DLD1 (cell line): ENCODE measurements at regions not wholly inside any gene's neighbourhood (a gene's known extent, or its start where the extent isn't known, plus 50 kb on each side); places are given as distances from the start of the nearest gene placed in this dataset.

Experiments used
- in situ Hi-C: cut with HindIII; loops from 2 replicates; pipeline ENCODE4 v1.10.0; 2017; ENCODE audit warnings: low sequenced_read_pairs

GRCh38 chr15:98381446-98381845 lies 266.9 kb upstream of the IGF1R start:
- in situ Hi-C loops, result no loop called here

GRCh38 chr15:98382139-98382538 lies 266.2 kb upstream of the IGF1R start:
- in situ Hi-C loops, result no loop called here

GRCh38 chr15:98383571-98383970 lies 264.8 kb upstream of the IGF1R start:
- in situ Hi-C loops, result no loop called here

DNA sequence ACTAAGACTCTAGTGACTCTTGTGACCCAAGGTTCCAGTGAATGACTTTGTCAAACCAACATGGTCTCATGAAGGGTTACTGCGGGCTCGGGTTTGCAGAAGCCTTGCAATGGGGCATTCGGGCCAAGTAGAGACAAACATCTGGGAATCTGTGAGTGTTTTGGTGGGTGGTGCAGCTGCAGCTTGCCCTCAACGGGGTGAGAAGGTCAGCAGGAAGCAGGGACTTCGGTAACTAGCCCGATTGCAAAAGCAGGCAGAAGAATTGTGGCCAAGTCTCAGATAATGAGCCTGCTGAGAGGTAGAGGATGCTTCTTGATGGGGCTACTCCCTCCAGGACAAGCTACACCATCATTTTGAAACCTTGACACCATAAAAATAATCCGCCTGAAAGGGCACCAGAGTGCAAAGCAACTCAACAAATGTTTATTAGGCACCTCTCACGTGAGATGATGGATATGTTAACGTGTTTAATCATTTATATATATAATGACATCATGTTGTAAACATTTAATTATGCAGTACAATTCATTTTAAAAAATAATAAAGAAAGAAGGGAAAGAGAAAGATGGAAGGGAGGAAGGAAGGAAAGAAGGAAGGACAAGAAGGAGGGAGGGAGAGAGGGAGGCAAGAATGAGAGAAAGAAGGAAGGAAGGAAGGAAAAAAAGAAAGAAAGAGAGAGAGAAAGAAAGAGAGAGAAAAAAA lies 263.9 kb upstream of the IGF1R start:
- in situ Hi-C loops, result no loop called here

DNA sequence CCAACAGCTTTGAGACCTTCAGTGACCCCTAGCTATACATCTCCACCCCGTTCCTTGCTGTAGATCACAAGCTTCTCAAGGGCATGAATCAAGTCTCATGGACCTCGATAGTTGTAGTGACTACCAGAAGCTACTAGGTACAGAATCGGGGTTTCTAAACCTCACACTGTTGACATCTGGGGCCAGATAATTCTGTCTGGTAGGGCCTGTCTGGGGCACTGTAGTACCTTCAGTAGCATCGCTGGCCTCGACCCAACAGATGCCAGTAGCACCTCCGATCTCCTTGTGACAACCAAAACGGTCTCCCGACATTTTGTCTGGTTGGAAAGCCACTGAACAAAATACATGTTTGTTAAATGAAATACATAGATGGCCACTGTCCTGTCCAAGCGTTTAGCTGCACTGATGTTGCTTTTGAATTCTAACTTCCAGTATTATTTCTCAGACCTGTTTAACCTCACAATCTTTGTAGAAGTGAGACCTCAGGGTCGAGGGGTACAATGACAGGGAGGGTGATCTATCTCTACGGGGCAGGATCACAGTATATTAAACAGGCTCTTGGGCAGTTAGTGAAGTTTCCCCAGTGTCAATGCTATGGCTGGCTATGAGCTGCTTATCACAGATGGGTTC lies 262.5 kb upstream of the IGF1R start:
- in situ Hi-C loops, result no loop called here

- in situ Hi-C loops, result no loop called here
Measured at GRCh38 chr15:98386561-98386960, 261.8 kb upstream of the IGF1R start.

- in situ Hi-C loops, result no loop called here
Measured at GRCh38 chr15:98387866-98388265, 260.5 kb upstream of the IGF1R start.

DNA sequence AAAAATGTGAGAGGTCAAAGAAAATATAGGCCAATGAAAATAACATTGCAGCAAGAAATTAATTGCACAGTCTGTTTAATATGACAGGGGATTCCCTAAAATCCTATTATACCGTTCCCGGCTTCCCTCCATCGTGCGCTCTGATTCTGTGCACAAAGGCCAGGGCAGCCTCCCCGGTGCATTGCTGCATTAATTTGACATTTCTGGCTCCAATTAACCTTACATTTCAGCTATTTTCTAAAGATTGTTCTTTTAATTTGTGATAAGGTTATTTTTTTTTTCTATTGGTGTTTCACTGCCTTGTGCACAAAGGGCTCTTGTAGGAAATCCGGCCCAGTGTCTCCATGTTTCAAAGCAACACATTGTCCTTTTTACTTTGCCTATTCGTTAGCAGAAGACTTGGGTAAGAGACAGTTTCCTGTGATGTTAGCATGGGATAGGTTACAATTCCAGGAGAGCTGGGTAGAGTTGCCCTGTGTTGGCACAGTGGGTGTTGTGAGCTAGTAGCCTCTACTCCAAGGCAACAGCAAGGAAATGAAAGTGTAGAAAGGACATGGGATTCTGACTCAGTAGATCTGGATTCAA lies 257.3 kb upstream of the IGF1R start:
- in situ Hi-C loops, result no loop called here

DNA sequence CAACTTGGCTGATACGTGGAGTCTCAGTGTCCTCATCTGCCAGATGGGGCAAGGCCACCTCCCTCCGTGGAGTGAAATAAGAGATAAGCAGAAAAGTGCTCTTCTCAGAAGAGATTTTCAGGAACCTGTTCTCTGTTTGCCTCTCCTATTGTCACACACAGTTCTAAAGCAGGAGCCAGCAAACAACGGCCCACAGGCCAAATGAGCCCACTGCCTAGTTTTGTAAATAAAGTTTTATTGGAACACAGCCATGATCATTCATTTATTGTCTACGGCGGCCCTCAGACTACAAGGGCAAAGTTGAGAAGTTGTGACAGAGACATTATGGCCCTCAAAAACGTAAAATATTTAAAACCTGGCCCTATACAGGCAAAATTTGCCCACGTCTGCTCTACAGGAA lies 256.8 kb upstream of the IGF1R start:
- in situ Hi-C loops, result no loop called here

GRCh38 chr15:98393471-98393870 lies 254.9 kb upstream of the IGF1R start:
- in situ Hi-C loops, result no loop called here

DNA sequence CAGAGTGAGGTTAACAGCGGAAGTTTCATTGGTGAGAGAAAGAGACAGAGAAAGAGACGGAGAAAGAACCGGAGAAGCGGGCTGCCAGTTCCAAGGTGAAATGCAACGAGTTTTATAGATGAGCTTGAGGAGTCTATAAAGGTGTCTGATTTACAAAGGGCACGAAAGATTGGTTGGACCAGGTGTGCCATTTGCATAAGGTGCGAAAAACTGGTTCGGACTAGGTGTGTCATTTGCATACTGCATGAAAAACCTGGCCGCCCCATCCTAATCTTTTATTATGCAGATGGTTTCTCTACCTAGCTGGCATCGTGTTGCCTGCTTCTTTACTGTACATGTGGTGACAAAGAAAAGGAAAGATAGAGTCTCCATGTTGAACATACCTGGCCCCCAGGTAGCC lies 253.8 kb upstream of the IGF1R start:
- in situ Hi-C loops, result no loop called here

DNA sequence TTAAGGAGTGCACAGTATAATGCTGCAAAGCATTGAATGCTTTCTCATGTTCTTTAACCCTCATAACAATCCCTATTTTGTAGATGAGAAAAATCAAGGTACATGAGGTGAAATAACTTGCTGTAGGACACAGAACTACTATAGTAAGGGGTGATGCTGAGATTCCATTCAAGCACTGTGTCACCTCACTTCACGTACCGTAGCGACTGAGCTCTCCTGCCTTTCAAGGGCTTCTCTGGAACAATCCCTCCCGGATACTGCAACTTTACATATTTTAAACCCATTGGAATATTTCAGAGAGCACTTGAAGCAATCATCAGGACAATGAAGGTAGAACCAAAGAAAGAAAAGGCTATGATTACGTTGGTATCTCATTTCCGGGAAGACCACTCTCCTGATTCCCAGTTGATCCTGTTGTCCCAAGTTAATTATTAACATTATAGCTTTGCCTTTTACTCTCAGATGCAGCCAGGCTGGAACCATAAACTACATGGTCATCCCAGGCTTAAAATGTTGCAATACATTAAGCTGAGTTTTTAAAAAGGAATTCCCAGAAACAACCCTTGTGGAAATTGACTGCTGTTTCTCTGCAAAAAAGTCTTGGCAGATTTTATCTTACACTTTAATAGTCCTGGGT lies 252.2 kb upstream of the IGF1R start:
- in situ Hi-C loops, result no loop called here

GRCh38 chr15:98397419-98397818 lies 250.9 kb upstream of the IGF1R start:
- in situ Hi-C loops, result no loop called here

GRCh38 chr15:98398056-98398455 lies 250.3 kb upstream of the IGF1R start:
- in situ Hi-C loops, result no loop called here

DNA sequence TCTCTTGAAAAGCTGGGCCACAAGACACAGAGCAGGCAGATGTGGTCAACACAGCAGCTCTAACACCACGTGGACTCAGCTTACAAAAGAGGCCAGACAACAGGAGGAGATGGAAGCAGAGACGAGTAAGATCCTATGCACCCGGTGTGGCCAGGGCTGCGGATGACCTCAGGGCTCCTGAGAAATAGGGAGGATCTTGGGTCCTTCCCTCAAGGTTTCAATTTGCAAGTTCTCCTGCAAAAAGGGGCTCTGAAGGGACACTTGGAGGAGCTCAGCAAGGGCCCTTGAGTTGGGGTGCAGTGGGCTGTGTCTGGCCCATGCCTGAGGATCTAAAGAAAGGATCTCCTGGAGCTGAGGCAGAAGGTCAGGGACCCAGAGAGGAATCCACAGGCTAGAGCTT lies 249.5 kb upstream of the IGF1R start:
- in situ Hi-C loops, result no loop called here

DNA sequence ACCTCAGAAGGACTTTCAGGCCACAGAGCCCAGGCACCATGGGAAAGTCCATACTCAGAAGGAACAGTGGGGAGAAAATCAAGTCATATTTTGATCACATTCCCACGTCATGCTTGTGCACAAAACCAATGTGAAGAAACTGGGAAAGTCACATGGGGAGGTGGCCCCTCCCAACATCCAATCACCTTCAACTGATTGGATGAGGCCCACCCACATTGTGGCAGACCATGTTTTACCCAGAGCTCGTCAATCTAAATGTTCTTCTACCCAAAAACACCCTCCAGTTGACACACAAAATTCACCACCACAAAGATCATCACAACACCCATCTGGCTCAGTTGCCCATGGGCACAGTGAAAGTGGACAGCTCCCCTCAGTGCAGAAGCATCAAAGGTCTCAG lies 248.2 kb upstream of the IGF1R start:
- in situ Hi-C loops, result no loop called here

DNA sequence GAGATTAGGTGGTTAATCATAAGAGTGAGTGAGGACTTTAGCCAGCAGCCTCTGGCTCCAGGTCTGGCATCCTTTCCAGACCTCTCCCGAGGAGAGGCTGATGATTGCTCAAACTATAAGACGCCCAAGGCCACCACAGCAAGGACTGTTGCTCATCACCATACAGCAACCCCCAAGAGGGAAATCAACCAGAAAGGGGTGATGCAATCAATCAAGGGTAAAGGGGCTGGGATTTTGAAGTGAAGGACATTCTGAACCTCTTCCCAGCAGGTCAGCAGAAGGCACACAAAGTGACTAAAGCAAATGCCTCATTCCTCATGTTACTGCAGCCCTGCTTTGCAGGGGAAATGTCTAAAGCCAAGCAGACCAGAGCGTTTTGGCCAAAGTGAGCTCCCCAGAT lies 247.3 kb upstream of the IGF1R start:
- in situ Hi-C loops, result no loop called here

DNA sequence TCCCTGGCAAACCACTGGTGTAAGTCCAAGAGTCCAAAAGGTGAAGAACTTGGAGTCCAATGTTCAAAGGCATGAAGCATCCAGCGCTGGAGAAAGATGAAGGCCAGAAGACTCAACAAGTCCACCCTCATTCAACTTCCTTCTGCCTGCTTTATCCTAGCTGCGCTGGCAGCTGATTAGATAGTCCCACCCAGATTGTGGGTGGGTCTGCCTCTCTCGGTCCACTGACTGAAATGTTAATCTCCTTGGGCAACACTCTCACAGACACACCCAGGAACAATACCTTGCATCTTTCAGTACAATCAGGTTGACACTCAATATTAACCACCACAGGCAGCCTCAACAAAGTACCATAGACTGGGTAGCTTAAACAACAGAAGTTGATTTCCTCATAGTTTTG lies 245.9 kb upstream of the IGF1R start:
- in situ Hi-C loops, result no loop called here

DNA sequence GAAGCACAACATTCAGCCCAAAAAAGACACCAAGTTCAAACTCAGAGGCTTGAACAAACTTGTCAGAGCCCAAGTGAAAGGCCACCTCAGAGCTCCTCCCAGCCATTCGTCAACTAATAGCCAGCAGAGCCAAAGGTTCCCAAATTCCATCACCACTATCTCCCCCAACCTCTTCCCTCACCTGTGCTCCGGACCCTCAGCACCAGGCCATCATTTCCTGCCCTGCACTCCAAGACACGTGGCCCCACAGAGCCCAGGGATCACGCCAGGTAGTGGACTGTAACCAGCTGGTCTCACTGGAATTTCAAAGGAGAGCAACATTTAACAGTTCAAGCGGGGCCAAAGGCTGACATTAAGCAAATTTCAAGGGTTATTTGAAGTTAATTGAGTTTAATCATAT lies 245.2 kb upstream of the IGF1R start:
- in situ Hi-C loops, result no loop called here

GRCh38 chr15:98403569-98403968 lies 244.8 kb upstream of the IGF1R start:
- in situ Hi-C loops, result no loop called here

DNA sequence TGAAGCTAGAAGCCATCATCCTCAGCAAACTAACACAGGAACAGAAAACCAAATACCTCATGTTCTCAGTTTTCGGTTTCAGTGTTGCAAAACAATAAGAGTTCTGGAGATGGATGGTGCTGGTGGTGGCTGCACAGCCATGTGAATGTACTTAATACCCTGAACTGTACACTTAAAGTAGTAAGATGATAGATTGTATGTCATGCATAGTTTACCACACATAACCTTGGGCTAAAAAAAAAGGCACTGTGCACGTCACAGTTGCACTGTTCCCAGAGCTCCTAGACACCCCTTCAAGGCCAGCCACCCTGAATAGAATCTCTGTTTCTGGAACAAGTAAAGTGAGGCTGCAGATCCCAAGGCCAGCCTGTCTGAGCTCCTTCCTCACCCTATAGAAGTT lies 243.3 kb upstream of the IGF1R start:
- in situ Hi-C loops, result no loop called here

- in situ Hi-C loops, result no loop called here
Measured at GRCh38 chr15:98408231-98408630, 240.1 kb upstream of the IGF1R start.
